ENCODE measurements at regions not wholly inside any gene's neighbourhood (a gene's known extent, or its start where the extent isn't known, plus 50 kb on each side); places are given as distances from the start of the nearest gene placed in this dataset.

DNA sequence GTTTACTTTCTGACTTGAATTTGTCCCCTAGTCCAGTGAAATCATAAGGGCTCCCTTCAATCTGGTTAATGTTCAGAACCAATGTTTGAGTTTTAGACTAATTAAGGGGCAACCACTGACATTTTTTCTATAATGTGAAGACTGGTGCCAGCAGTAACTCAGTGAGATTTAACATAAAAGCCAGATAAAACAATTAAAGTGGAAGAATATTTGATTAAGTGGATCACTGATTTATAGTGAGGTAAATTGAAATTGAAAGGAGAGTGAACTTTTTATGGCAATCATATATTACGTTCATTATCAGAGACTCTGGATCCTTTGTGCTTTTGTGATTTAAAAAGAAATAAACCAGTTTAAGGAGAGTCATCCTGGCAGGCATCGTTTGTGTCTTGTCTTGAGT is 246.8 kb downstream of the GATA3 start (continued):
- TF ChIP-seq, protein P1, sequence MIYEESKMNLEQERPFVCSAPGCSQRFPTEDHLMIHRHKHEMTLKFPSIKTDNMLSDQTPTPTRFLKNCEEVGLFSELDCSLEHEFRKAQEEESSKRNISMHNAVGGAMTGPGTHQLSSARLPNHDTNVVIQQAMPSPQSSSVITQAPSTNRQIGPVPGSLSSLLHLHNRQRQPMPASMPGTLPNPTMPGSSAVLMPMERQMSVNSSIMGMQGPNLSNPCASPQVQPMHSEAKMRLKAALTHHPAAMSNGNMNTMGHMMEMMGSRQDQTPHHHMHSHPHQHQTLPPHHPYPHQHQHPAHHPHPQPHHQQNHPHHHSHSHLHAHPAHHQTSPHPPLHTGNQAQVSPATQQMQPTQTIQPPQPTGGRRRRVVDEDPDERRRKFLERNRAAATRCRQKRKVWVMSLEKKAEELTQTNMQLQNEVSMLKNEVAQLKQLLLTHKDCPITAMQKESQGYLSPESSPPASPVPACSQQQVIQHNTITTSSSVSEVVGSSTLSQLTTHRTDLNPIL (CRISPR knock-in tag; IDR thresholded peaks at IDR 0.05; ENCODE audit: low read depth) = peak; percentile 81; the same call in 1 of the 2 replicates
- TF ChIP-seq ISL1 (CRISPR knock-in tag; IDR thresholded peaks at IDR 0.05) (peak; percentile 100), ZNF8 (CRISPR knock-in tag; IDR thresholded peaks at IDR 0.05) (0 out of 2 replicates have a peak, but pooled peaks have one; percentile 39), TOX (CRISPR knock-in tag; IDR thresholded peaks at IDR 0.05; ENCODE audit: borderline replicate concordance) (no peak), SNAI2 (CRISPR knock-in tag; IDR thresholded peaks at IDR 0.05) (0 out of 2 replicates have a peak, but pooled peaks have one; percentile 8), ZFP3 (CRISPR knock-in tag; IDR thresholded peaks at IDR 0.05) (peak; percentile 67; the same call in 1 of the 2 replicates), ZFP30 (CRISPR knock-in tag; IDR thresholded peaks at IDR 0.05) (no peak)
- TF ChIP-seq, protein P2, sequence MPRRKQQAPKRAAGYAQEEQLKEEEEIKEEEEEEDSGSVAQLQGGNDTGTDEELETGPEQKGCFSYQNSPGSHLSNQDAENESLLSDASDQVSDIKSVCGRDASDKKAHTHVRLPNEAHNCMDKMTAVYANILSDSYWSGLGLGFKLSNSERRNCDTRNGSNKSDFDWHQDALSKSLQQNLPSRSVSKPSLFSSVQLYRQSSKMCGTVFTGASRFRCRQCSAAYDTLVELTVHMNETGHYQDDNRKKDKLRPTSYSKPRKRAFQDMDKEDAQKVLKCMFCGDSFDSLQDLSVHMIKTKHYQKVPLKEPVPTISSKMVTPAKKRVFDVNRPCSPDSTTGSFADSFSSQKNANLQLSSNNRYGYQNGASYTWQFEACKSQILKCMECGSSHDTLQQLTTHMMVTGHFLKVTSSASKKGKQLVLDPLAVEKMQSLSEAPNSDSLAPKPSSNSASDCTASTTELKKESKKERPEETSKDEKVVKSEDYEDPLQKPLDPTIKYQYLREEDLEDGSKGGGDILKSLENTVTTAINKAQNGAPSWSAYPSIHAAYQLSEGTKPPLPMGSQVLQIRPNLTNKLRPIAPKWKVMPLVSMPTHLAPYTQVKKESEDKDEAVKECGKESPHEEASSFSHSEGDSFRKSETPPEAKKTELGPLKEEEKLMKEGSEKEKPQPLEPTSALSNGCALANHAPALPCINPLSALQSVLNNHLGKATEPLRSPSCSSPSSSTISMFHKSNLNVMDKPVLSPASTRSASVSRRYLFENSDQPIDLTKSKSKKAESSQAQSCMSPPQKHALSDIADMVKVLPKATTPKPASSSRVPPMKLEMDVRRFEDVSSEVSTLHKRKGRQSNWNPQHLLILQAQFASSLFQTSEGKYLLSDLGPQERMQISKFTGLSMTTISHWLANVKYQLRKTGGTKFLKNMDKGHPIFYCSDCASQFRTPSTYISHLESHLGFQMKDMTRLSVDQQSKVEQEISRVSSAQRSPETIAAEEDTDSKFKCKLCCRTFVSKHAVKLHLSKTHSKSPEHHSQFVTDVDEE (CRISPR knock-in tag; IDR thresholded peaks at IDR 0.05) = peak; percentile 96
- TF ChIP-seq, protein P3, sequence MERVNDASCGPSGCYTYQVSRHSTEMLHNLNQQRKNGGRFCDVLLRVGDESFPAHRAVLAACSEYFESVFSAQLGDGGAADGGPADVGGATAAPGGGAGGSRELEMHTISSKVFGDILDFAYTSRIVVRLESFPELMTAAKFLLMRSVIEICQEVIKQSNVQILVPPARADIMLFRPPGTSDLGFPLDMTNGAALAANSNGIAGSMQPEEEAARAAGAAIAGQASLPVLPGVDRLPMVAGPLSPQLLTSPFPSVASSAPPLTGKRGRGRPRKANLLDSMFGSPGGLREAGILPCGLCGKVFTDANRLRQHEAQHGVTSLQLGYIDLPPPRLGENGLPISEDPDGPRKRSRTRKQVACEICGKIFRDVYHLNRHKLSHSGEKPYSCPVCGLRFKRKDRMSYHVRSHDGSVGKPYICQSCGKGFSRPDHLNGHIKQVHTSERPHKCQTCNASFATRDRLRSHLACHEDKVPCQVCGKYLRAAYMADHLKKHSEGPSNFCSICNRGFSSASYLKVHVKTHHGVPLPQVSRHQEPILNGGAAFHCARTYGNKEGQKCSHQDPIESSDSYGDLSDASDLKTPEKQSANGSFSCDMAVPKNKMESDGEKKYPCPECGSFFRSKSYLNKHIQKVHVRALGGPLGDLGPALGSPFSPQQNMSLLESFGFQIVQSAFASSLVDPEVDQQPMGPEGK (CRISPR knock-in tag; IDR thresholded peaks at IDR 0.05; ENCODE audit: borderline replicate concordance) = peak; percentile 92

DNA sequence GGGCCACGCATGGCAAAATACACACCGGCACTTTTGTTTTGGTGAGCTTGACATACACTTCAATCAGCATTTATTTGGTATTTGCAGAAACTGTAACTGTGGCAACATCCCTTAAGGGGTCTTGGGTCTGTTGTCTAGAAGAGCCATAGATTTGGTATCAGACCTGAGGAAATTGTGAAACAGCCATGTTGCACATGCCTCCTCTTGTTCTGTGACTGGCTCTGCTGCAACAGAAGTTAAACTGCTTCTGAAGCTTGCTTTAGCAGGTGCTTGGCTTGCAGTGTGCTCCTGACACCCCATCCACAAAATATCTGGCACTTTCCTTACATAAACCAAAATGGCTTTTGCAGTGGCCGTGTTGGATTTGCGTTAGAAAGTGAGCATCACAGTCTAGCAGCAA is 247.3 kb downstream of the GATA3 start:
- ATAC-seq = no peak; the same call in 2 of the 3 replicates
- TF ChIP-seq BACH2 (CRISPR knock-in tag; IDR thresholded peaks at IDR 0.05; ENCODE audit: borderline replicate concordance) = no peak
- TF ChIP-seq ZNF565 (CRISPR knock-in tag; conservative IDR thresholded peaks at IDR 0.05; ENCODE audit: low read depth) = no peak
- TF ChIP-seq, protein P3 (CRISPR knock-in tag; IDR thresholded peaks at IDR 0.05; ENCODE audit: borderline replicate concordance) = no peak
- TF ChIP-seq PPARA (CRISPR knock-in tag; IDR thresholded peaks at IDR 0.05; ENCODE audit: borderline replicate concordance) = no peak
- TF ChIP-seq GLIS3 (CRISPR knock-in tag; IDR thresholded peaks at IDR 0.05) = no peak
- TF ChIP-seq ZC3H10 (CRISPR knock-in tag; IDR thresholded peaks at IDR 0.05) = no peak
- no peak for TF ChIP-seq TOX (CRISPR knock-in tag; IDR thresholded peaks at IDR 0.05; ENCODE audit: borderline replicate concordance)
- no peak for TF ChIP-seq ZFP3 (CRISPR knock-in tag; IDR thresholded peaks at IDR 0.05)
- TF ChIP-seq, protein P2 (CRISPR knock-in tag; IDR thresholded peaks at IDR 0.05) = no peak
- TF ChIP-seq ARNTL (CRISPR knock-in tag; IDR thresholded peaks at IDR 0.05; ENCODE audit: borderline replicate concordance, low read depth) = no peak

DNA sequence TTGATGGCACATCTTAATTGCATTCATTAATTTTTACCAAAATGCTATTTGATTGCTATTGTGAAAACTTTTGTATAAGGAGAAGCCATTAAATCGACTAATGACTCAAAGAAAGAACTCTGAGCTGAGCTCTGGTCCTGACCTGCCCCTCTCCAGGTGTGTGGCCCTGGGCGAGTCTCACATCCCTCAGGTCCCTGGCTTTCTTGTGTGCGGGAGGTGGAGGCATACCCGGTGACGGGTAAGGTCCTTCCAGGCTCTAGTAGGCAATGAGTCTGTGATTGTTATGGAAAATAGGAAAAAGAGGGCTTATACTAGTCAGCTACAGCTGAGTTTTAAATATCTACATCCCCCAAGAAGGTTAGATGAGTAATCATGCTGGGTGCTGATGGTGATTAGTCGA is 248.1 kb downstream of the GATA3 start:
- no peak for TF ChIP-seq ZFP3 (CRISPR knock-in tag; IDR thresholded peaks at IDR 0.05)
- no peak for TF ChIP-seq CSDC2 (CRISPR knock-in tag; IDR thresholded peaks at IDR 0.05)
- TF ChIP-seq, protein P2 (CRISPR knock-in tag; IDR thresholded peaks at IDR 0.05) = no peak
- TF ChIP-seq, protein P1 (CRISPR knock-in tag; IDR thresholded peaks at IDR 0.05; ENCODE audit: low read depth) = no peak
- TF ChIP-seq, protein P3 (CRISPR knock-in tag; IDR thresholded peaks at IDR 0.05; ENCODE audit: borderline replicate concordance) = no peak
- TF ChIP-seq ISL1 (CRISPR knock-in tag; IDR thresholded peaks at IDR 0.05) = no peak
- TF ChIP-seq ARNTL (CRISPR knock-in tag; IDR thresholded peaks at IDR 0.05; ENCODE audit: borderline replicate concordance, low read depth) = no peak
- TF ChIP-seq BACH2 (CRISPR knock-in tag; IDR thresholded peaks at IDR 0.05; ENCODE audit: borderline replicate concordance) = no peak
- no peak for TF ChIP-seq OSR1 (CRISPR knock-in tag; IDR thresholded peaks at IDR 0.05)
- ATAC-seq = no peak
